Left renal pelvis (tissue), 4 donors: ENCODE measurements at regions not wholly inside any gene's neighbourhood (a gene's known extent, or its start where the extent isn't known, plus 50 kb on each side); places are given as distances from the start of the nearest gene placed in this dataset.
"Not testable (repeated sequence)": the region's sequence is repeated elsewhere in the genome, so short reads cannot be mapped to it uniquely, and the experiment has no call there.

Experiments used
- DNase-seq, 4 donors: peaks; one replicate each; pipeline ENCODE4 v3.0.0-alpha.2; 2013; ENCODE audit warnings: low read depth in 4 of 4, low spot score in 3 of 4

DNA sequence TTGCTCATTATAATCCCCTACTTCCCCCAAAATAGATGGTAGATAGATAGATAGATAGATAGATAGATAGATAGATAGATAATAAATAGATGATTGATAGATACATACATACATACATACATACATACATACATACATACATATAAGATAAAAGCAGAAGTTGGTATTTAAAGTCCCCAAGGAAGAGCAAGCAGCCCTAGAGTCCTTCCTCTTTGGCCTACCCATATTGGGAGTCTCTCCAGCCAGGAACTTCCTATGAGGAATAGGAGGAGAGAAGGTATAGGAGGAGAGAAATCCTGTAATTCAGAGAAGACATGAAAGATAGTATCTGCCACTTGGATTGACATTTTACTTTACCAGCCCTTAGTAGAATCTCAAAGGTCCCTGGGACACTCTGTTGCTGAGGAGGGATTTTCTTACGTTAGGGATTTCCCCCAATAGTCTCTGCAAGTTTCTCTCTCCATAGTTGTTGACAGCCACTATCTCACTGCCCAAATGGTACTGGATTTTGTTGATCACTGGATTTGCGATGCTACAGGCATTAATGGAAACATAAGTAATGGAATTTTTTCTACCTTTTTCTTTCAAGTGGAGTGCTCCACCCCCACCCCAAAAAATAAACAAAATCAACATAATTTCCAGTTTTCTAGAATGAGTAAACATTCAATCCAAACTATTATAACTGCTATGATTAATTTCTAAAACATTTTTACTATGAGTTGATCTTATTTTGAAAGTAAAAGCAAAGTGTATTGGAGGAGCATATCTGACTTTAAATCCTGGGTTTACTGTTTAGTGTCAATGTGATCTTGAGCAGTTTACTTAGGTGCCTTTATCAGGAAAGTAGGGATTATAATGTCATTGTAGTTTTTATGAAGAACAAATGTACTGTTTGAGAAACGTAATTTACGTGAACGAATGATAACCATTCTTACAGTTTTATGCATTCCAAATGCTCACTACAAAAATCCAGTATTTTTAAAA lies 93.2 kb upstream of the TNFSF4 start:
- no peak for DNase-seq

DNA sequence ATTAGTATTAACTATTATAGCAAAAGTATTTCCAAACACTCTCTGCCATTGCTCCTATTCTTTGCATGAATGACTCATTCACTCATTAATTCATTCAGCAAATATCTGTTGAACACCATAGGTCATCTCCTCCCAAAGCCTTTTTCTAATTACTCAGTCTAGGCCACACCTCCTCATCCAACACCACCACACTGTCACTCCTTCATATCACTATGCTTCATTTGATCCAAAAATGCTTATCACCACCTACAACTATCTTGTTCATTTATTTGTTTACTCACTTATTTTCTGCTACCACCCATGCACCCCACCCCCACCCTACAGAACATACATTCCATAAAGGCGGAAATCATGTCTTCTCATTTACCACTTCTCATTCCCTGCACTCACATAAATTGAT lies 94.4 kb upstream of the TNFSF4 start:
- DNase-seq, result no peak

DNA sequence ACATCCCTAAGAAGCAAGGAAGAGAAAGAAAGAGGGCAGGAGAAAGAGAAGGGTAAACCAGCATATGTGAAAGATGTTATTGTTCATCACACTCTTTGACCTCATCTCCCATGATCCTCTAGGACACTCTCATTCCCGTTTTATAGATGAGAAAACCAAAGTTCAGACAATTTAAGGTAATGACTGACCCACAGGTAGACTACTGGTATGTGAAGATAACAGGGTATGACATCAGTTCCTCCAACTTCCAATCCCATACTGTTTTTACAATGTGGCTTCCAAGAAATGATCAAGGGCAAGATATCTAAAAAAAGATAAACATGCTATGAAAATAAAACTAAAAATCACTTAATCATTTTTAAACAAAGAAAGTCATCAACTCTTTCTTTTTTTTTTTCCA lies 95.2 kb upstream of the TNFSF4 start:
- DNase-seq, result no peak

DNA sequence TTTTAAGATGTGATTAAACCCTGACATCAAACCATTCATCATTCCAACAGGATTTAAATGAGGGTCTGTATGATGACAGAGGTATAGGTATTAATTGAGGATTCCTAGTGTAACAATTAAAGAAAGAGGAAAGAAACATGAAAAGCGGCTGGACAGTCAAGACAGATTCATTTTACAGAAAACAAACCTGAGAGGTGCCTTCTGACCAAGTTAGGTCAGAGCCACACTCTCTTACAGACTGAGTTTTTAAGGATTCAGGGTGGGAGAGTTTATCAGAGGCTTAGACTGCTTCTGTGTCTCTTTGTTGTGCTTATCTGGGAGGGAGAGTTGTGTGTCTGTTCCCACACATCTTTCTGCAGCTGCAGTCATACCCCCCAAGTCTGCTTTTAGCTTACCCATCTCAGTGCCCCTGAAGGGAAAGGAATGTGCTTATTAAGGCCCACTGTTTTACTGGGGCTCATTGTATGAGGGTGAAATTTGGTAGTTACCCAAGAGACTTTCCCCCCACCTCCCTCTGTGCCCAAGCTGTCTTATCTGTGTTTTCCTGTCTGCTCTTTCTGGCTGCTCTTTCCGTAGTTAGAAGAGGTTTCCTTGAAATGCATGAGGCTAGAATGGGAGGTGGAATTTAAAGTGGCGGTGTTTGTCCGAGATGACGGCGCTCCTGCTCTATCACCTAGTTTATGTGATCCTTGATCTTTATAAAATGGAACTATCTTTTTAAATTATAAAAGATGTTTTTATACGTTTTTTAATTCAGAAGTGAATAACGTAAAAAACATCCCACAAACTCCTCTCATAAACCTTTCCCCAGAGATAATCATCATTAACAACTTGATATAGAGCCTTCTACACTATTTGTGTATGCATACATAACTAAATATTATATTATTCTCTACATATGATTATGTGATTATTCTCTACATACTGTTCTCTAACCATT lies 96.0 kb upstream of the TNFSF4 start:
- DNase-seq, result no peak

DNA sequence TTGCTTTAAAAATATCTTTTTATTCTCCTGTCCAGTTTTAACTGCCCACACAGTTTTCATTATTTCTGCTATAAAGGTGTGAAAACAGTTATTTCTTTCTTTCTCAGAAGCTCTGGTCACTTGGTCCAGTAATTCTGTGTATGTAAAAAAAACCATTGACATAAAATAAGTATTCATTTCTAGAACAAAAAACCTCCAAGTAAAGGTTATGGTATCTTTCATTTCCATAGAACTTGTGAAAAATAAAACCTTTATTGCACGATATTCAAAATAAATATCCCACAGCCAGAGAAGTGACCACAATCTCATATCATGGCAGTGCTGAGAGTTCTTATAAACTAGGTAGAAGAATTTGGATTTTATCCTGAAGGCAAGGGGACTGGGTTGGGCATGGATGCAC lies 96.9 kb upstream of the TNFSF4 start:
- no peak for DNase-seq

DNA sequence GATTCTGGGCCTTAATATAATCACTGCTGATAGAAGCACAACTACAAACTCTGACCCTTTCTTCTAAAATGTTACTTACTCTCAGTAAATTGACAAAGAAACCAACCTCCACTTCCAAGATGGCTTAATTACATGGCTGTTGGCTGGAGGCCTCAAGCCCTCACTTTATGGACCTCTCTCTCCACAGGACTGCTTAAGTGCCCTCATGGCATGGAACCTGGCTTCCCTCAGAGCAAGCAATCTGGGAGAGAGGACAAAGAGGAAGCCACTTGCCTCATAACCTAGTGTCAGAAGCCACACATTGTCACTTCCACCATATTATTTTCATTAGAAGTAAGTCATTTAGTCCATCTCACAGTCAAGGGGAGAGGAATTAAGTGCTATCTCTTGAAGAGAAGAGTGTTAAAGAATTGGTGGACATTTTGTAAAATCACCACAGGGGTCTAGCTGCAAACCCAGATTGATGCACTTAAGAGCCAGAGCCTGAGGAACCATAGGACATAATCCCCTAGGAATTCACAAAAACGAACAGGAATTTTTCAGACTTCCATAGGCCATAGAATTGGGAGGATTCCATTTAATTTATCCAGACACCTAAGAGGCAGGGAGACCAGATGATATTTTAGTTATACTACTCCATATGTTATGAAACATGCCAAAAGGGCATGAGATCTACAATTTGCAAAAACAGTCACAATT lies 97.5 kb upstream of the TNFSF4 start:
- no peak for DNase-seq

DNA sequence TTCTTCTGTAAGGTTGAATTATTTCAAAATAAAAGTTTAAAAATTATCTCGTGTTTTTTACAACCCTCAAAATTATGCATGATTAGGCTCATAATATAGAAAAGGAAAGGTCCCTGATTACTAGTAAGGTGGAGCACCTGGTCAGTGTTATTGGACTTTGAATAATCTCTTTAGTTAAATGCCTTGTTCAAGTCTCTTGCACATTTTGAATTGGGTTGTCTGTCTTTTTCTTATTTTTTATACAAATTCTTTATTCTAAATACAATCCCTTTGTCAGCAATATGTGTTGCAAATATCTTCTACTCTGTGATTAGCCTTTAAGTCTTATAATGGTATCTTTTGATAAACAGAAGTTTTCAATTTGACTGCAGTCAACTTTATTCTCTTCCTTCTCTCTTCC lies 100.7 kb upstream of the TNFSF4 start:
- DNase-seq, result no peak

DNA sequence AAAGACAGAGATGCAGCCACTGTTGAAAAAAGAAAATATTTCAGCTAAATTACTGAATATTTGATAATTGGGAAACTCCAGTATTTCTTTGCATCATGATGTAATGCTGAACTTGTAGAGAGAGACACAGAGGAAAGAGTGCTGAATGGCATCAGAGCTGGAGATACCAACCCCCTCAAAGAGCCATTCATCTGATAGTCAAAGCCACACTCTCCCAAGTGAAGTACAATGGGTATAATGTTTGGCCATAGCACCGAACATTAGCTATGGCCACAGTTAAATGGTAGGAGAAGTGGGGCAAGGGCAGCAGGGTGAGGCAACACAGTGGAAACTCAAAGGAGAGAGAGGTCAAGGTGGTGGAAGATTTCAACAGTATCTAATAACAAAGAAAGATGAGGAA lies 107.5 kb upstream of the TNFSF4 start:
- DNase-seq, result no peak

DNA sequence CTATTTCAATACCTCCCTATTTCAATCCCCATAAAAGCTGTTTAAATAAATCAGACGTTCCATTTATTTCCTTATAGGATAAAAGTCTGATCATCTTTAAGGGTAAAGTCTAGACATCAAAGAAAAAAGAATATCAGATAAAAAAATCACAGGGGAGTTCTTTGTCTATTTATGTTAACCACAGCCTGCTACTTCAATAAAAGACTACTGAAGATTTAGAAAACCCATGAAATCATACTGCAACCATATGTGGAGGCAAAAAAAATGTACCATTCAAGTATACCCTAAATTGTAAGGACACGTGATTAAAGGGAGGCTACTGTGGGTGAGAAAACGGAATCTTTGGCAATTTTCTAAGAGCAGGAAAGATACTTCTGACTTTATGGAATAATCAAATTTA lies 108.2 kb upstream of the TNFSF4 start:
- DNase-seq, result no peak

DNA sequence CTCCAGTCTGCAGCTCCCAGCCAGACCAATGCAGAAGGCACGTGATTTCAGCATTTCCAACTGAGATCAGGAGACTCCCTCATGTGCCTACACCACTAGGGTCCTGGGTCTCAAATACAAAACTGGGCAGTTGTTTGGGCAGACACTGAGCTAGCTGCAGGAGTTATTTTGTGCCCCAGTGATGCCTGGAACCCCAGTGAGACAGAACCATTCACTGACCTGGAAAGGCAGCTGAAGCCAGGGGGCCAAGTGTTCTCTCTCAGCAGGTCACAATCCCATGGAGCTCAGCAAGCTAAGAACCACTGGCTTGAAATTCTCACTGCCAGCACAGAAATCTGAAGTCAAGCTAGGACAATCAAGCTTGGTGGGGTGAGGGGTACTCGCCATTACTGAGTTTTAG lies 111.7 kb upstream of the TNFSF4 start:
- no peak for DNase-seq

DNA sequence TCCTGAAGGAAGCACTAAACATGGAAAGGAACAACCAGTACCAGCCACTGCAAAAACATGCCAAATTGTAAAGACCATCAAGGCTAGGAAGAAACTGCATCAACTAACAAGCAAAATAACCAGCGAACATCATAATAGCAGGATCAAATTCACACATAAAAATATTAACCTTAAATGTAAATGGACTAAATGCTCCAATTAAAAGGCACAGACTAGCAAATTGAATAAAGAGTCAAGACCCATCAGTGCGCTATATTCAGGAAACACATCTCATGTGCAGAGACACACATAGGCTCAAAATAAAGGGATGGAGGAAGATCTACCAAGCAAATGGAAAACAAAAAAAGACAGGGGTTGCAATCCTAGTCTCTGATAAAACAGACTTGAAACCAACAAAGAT lies 117.2 kb upstream of the TNFSF4 start:
- not testable (repeated sequence) for DNase-seq

DNA sequence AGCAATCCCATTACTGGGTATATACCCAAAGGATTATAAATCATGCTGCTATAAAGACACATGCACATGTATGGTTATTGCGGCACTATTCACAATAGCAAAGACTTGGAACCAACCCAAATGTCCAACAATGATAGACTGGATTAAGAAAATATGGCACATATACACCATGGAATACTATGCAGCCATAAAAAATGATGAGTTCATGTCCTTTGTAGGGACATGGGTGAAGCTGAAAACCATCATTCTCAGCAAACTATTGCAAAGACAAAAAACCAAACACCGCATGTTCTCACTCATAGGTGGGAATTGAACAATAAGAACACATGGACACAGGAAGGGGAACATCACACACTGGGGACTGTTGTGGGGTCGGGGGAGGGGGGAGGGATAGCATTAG lies 120.9 kb upstream of the TNFSF4 start:
- not testable (repeated sequence) for DNase-seq

DNA sequence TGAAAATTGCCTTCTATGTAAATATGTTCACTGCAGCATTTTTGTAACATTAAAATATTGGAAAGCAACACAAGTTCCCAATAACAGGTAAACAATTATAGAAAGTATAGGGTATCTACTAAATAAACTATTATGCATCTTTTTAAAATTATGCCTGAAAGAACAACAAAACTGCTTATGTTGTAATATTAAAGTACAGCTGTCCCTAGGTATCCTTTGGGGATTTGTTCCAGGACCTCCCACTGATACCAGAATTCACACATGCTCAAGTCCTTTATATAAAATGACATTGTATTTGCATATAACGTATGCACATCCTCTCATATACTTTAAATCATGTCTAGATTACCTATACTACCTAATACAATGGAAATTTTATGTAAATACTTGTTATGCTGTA lies 121.8 kb upstream of the TNFSF4 start:
- no peak for DNase-seq

DNA sequence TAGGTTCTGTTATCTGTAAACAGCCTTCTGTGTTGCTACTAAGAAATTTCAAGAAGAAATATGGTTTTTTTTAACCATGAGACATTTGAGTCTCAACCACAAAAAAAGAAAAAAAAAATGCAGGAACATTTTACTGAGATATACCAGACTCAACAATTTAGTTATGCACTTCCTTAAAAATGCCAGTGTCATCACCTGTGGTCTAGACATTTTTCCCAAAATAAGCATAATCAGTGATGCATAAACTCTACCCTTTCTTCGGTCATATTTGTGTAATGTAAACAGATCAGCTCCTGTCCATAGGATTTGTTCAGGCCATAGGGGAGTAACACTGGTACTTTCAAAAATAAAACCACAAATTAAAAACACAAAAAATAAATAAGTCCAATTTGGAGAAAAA lies 122.6 kb upstream of the TNFSF4 start:
- no peak for DNase-seq

DNA sequence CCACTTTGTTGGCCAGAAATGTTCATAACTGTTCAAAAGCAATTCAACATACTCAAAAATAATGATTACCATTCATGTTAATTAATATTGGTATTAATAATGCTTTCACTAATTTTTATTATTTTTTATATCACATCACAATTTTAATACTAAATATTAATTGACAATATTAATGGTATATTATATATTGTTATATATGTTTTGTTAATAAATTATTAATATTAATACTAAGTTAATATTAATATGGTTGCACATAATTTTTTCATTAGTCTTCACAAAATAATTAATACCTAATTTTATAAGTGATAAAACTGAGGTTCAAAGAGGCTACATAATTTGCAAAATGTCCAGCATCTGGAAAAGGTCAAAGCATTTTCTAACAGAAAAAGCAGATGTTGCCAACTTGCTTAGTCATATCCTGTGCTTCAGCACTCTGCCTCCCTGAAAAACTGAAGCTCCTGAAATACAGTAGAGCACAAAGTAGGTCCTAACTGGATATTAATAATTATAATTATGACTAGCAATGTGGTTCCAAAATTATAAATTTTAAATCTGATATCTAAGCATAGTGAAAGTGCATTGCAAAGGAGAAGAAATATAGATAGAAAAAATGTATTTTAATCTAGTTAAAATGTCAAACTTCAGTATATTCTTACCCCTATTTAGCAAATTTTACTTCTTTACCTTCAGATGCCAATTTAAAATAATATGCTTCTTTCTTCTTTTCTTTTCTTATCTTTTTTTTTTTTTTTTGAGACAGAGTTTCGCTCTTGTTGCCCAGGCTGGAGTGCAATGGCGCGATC lies 123.2 kb upstream of the TNFSF4 start:
- no peak for DNase-seq

DNA sequence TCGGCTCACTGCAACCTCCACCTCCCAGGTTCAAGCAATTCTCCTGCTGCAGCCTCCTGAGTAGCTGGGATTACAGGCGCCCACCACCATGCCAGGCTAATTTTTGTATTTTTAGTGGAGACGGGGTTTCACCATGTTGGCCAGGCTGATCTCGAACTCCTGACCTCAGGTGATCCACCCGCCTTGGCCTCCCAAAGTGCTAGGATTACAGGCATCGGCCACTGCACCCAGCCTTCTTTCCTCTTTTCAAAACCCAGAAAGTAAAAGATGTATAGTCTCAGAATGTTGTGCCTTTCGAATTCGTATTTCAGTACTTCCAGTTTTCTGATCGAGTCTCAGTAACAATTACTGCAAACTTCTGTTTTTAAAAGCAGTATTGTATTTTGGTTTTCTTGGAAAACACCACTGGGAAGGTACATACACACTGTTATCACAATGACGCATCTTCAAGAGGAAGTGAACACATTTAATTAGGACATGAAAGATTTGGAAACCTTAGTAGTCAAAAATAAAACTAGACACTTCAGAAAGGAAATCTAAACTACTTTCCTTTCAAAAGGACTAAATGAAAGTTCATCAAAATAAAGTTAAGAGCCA lies 123.9 kb upstream of the TNFSF4 start:
- not testable (repeated sequence) for DNase-seq

DNA sequence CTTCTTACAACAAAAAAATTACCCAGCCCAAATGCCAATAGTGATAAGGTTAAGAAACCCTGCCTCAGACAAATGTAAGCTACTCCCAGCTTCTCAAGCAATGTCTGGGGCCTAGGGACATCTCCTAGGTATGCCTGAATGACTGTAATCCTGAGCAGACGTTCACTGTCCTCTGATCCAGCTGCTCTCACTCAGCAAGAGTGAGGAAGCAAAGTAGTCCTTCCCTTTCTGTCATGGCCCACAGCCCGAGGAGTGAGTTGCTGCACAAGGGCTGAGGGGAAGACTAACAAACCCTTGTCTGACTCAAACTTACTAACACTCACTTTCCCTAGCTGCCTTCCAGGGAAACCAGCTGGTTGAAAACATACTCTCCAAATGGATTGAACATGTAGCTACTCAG lies 124.9 kb upstream of the TNFSF4 start:
- no peak for DNase-seq

DNA sequence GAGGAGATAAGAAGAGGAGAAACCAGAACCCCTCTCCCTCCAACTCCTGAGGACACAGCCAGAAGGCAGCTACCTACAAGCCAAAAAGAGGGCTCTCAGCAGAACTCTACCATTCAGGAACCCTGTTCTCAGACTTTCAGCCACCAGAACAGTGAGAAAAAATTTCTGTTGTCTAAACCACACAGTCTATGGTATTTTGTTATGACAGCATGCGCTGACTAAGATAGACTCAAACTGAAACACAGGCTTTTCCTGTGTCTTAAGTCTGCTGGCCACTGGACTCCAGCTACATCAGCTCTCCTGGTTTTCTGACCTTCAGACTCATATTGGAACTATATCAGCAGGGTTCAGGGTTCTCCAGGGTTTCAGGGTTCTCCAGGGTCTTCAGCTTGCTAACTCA lies 126.5 kb upstream of the TNFSF4 start:
- no peak for DNase-seq

DNA sequence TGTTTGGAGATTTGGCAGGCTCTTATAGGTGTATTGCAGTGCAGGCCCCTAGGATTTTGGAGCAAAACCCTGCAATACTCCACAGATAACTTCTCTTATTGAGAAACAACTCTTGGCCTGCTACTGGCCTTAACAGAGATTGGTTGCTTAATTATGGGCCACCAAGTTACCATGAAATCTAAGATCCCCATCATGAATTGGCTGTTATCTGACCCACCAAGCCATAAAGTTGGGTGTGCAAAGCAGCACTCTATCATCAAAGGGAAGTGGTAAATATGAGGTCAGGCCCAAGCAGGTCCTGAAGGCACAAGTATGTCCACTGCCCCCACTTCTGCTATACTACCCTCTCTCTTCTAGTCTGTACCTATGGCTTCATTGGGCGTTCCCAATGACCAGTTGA lies 130.0 kb upstream of the TNFSF4 start:
- DNase-seq, result no peak

DNA sequence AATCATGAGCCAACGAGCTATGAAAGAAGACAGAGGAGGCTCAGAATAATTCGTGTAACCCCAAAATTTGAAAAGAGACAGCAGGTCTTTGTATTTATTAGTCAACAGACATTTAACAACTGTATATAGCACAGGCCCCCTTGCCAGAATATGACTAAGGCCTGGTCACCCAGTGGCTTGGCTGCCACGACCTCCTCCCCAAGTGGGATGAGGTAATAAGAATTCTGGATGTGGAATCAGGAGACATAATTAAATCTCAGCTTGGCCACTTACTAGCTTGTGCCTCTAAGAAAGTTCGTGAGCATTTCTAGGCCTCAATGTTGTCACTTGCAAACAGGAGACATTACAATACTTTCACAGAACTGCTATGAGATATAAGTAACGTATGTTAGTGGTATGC lies 134.2 kb upstream of the TNFSF4 start:
- DNase-seq, result no peak
